GM21526 (cell line): ENCODE measurements at regions not wholly inside any gene's neighbourhood (a gene's known extent, or its start where the extent isn't known, plus 50 kb on each side); places are given as distances from the start of the nearest gene placed in this dataset.

ENCODE experiments used
- ATAC-seq: cut with Tn5 transposase; IDR thresholded peaks from one replicate; pipeline ENCODE4 v1.9.1; 2021; ENCODE audit warnings: moderate library complexity; ENCODE audit not compliant: unreplicated experiment, low FRiP score

GRCh38 chr20:24203526-24204183 is 215.1 kb upstream of the GGTLC1 start:
- no peak for ATAC-seq

- ATAC-seq, result no peak
These were observed 210.9 kb upstream of the GGTLC1 start for GRCh38 chr20:24199501-24199900.

- no peak for ATAC-seq
These were observed 205.6 kb upstream of the GGTLC1 start for GRCh38 chr20:24194143-24194542.

GRCh38 chr20:24190905-24191304 is 202.3 kb upstream of the GGTLC1 start:
- no peak for ATAC-seq

- ATAC-seq, result no peak
These were observed 197.2 kb upstream of the GGTLC1 start for GRCh38 chr20:24185791-24186190.

GRCh38 chr20:24181151-24181550 is 192.6 kb upstream of the GGTLC1 start:
- no peak for ATAC-seq

- no peak for ATAC-seq
These were observed 180.7 kb upstream of the GGTLC1 start for GRCh38 chr20:24169256-24169655.

- no peak for ATAC-seq
These were observed 177.8 kb upstream of the GGTLC1 start for GRCh38 chr20:24166412-24166811.

GRCh38 chr20:24166123-24166381 is 177.5 kb upstream of the GGTLC1 start:
- ATAC-seq, result no peak

GRCh38 chr20:24165301-24166122 is 176.9 kb upstream of the GGTLC1 start:
- no peak for ATAC-seq

GRCh38 chr20:24164360-24164759 is 175.8 kb upstream of the GGTLC1 start:
- ATAC-seq, result no peak

GRCh38 chr20:24163506-24163905 is 174.9 kb upstream of the GGTLC1 start:
- no peak for ATAC-seq

GRCh38 chr20:24160563-24161281 is 172.1 kb upstream of the GGTLC1 start:
- no peak for ATAC-seq

- ATAC-seq, result no peak
These were observed 169.7 kb upstream of the GGTLC1 start for GRCh38 chr20:24158281-24158680.

GRCh38 chr20:24157213-24157612 is 168.6 kb upstream of the GGTLC1 start:
- ATAC-seq, result no peak

- ATAC-seq, result no peak
These were observed 164.8 kb upstream of the GGTLC1 start for GRCh38 chr20:24153101-24154040.

- no peak for ATAC-seq
These were observed 163.2 kb upstream of the GGTLC1 start for GRCh38 chr20:24151621-24152294.

GRCh38 chr20:24150406-24150805 is 161.8 kb upstream of the GGTLC1 start:
- ATAC-seq, result no peak

GRCh38 chr20:24149881-24150307 is 161.3 kb upstream of the GGTLC1 start:
- ATAC-seq, result no peak

- ATAC-seq, result no peak
These were observed 160.6 kb upstream of the GGTLC1 start for GRCh38 chr20:24149175-24149574.
